ENCODE measurements at regions not wholly inside any gene's neighbourhood (a gene's known extent, or its start where the extent isn't known, plus 50 kb on each side); places are given as distances from the start of the nearest gene placed in this dataset.

- H3K36me3 ChIP-seq (ENCODE audit: low read depth, missing control alignments): no peaks in the 10 kb centered on the region
- no peaks in the 10 kb centered on the region for H3K27me3 ChIP-seq
- H3K4me3 ChIP-seq: no peak overlapping the region
- DNase-seq: no peak
- intact Hi-C loops (cut with DNase I; ENCODE audit: low total_unique reads): no loop called here
- H3K4me1 ChIP-seq: no peaks in the 10 kb centered on the region
- 86 to 100% methylated on average over 1 of the region's 1 CpG for WGBS, 2 donors
- H3K27ac ChIP-seq: no peak overlapping the region
- no peaks in the 10 kb centered on the region for H3K9me3 ChIP-seq
- TF ChIP-seq POLR2A (IDR thresholded peaks at IDR 0.05) (no peak), CTCF (IDR thresholded peaks at IDR 0.05) (no peak)
These were observed 277.9 kb downstream of the SKIDA1 start for GRCh38 chr10:21247592-21247991.

DNA sequence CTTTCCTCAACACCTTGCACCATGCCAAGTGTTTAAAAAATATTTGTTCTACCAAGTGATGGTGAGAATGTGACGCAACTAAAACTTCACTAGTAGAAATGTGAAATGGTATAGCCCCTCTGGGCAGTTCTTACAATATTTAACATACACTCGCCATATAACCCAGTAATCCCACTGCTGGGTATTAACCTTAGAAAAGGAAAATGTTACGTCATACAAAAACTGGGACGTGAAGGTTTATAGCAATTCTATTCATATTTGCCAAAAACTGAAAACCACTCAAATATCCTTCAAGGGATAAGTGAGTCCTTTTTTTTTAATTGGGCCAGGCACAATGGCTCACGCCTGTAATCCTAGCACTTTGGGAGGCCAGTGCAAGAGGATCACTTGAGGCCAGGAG, 279.3 kb downstream of the SKIDA1 start:
- no peak overlapping the region for H3K27ac ChIP-seq
- no peaks in the 10 kb centered on the region for H3K27me3 ChIP-seq
- no peaks in the 10 kb centered on the region for H3K36me3 ChIP-seq (ENCODE audit: low read depth, missing control alignments)
- H3K9me3 ChIP-seq: no peaks in the 10 kb centered on the region
- intact Hi-C loops (cut with DNase I; ENCODE audit: low total_unique reads): no loop called here
- no peak for TF ChIP-seq POLR2A (IDR thresholded peaks at IDR 0.05)
- TF ChIP-seq CTCF (IDR thresholded peaks at IDR 0.05): no peak
- WGBS, 2 donors: 89 to 90% methylated on average over 5 of the region's 5 CpGs
- H3K4me1 ChIP-seq: peaks cover 1% of the 10 kb centered on the region
- DNase-seq: no peak
- no peak overlapping the region for H3K4me3 ChIP-seq

DNA sequence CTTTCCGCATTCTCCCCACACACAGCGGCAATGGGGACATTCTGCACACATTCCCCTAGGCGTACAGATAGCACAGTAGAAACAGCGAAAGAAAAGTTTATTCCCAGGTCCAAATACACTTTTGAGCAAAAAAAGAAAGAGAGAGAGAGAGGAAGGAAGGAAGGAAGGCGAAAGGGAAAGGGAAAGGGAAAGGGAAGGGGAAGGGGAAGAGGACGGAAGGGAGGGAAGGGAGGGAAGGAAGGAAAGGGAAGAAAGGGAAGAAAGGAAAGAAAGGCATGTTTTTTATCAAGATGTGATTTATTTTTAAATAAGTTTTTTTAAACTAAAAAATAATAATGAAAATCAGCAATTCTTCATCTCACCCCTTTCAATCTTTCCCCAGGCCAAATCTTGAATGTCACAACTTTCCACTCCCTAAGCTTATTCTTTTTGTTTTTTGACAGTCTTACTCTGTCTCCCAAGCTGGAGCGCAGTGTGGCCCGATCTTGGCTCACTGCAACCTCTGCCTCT, 281.7 kb downstream of the SKIDA1 start:
- no peaks in the 10 kb centered on the region for H3K9me3 ChIP-seq
- H3K4me3 ChIP-seq: no peak overlapping the region
- H3K36me3 ChIP-seq (ENCODE audit: low read depth, missing control alignments): no peaks in the 10 kb centered on the region
- intact Hi-C loops (cut with DNase I; ENCODE audit: low total_unique reads): no loop called here
- H3K4me1 ChIP-seq: peaks cover 7% of the 10 kb centered on the region
- WGBS, 2 donors: 84 to 90% methylated on average over 8 of the region's 8 CpGs
- TF ChIP-seq CTCF (IDR thresholded peaks at IDR 0.05) (no peak), POLR2A (IDR thresholded peaks at IDR 0.05) (no peak)
- no peak overlapping the region for H3K27ac ChIP-seq
- no peak for DNase-seq
- no peaks in the 10 kb centered on the region for H3K27me3 ChIP-seq

DNA sequence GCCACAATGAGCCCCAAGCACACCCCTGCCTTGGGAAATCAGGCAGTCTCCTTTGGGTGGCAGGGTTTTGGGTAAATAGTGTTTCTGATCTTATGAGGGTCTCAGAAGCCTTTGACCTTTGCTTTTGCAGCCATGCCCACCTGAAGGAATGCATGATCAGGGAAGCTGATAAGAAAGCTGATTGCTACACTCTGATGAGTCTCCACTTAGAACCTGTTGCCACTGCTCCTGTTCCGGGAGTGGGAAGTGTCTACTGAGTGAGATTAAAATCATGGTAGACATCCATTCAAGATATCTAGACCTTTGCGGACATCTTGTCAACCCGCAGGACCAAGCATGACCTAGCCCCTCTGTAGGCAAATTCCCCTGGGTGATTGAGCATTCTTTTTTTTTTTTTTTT, 282.6 kb downstream of the SKIDA1 start:
- H3K27ac ChIP-seq: no peak overlapping the region
- intact Hi-C loops (cut with DNase I; ENCODE audit: low total_unique reads): no loop called here
- H3K36me3 ChIP-seq (ENCODE audit: low read depth, missing control alignments): no peaks in the 10 kb centered on the region
- H3K4me1 ChIP-seq: peaks cover 7% of the 10 kb centered on the region
- no peaks in the 10 kb centered on the region for H3K27me3 ChIP-seq
- no peak for DNase-seq
- 89 to 98% methylated on average over 3 of the region's 3 CpGs for WGBS, 2 donors
- no peaks in the 10 kb centered on the region for H3K9me3 ChIP-seq
- TF ChIP-seq CTCF (IDR thresholded peaks at IDR 0.05) (no peak), POLR2A (IDR thresholded peaks at IDR 0.05) (no peak)
- H3K4me3 ChIP-seq: no peak overlapping the region

DNA sequence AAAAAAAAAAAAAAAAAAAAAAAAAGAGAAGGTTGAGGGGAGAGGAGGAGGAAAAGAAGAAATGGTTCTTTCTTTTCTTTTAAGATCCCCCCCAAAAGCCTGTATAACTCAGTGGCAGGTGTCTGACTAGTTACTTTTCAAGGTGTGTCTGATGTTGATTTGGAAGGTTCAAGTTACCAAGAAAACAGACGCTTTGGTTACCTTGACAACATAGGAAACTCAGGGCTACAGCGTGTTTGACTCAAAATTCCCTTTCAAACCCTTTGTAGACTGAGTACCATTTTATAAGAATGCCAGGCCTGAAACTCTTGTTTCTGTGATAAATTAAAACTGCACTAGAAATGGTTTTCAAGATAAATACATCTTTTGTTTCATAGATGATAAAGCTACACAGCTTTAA, 286.8 kb downstream of the SKIDA1 start:
- H3K4me1 ChIP-seq: peaks cover 7% of the 10 kb centered on the region
- TF ChIP-seq CTCF (IDR thresholded peaks at IDR 0.05) (no peak), POLR2A (IDR thresholded peaks at IDR 0.05) (no peak)
- H3K27me3 ChIP-seq: no peaks in the 10 kb centered on the region
- no peak overlapping the region for H3K4me3 ChIP-seq
- no peak for DNase-seq
- 66 to 78% methylated on average over 2 of the region's 2 CpGs for WGBS, 2 donors
- H3K36me3 ChIP-seq (ENCODE audit: low read depth, missing control alignments): no peaks in the 10 kb centered on the region
- H3K9me3 ChIP-seq: no peaks in the 10 kb centered on the region
- no peak overlapping the region for H3K27ac ChIP-seq
- intact Hi-C loops (cut with DNase I; ENCODE audit: low total_unique reads): no loop called here
